T-helper 1 cell (primary cell): ENCODE measurements at regions not wholly inside any gene's neighbourhood (a gene's known extent, or its start where the extent isn't known, plus 50 kb on each side); places are given as distances from the start of the nearest gene placed in this dataset.
A peak's percentile ranks its signal among the peaks of the same experiment; 100 is the strongest.

ENCODE experiments used
- DNase-seq, 5 donors: peaks; one replicate each; pipeline ENCODE4 v3.0.0-alpha.2; 2012 to 2020

GRCh38 chr2:137826373-137827372, 137.6 kb upstream of the HNMT start:
- peak in 1 of 5 donors; percentile 5 for DNase-seq

GRCh38 chr2:137828624-137829023, 135.6 kb upstream of the HNMT start:
- DNase-seq: no peak

GRCh38 chr2:137829251-137829650, 135.0 kb upstream of the HNMT start:
- no peak for DNase-seq

- DNase-seq: no peak
These were observed 129.4 kb upstream of the HNMT start for GRCh38 chr2:137834760-137835379.

GRCh38 chr2:137836671-137837070, 127.6 kb upstream of the HNMT start:
- DNase-seq: no peak

- DNase-seq: no peak
These were observed 126.4 kb upstream of the HNMT start for GRCh38 chr2:137837830-137838229.

- DNase-seq: peak in 1 of 5 donors; percentile 1
These were observed 125.8 kb upstream of the HNMT start for GRCh38 chr2:137838255-137839092.

- DNase-seq: no peak
These were observed 121.8 kb upstream of the HNMT start for GRCh38 chr2:137842430-137842829.

- no peak for DNase-seq
These were observed 121.3 kb upstream of the HNMT start for GRCh38 chr2:137842952-137843351.

- DNase-seq: no peak
These were observed 118.9 kb upstream of the HNMT start for GRCh38 chr2:137845422-137845821.

GRCh38 chr2:137846993-137847392, 117.3 kb upstream of the HNMT start:
- DNase-seq: no peak

GRCh38 chr2:137847443-137847842, 116.8 kb upstream of the HNMT start:
- DNase-seq: no peak

GRCh38 chr2:137857881-137858280, 106.4 kb upstream of the HNMT start:
- no peak for DNase-seq

- no peak for DNase-seq
These were observed 101.6 kb upstream of the HNMT start for GRCh38 chr2:137862651-137863050.

GRCh38 chr2:137865954-137866540, 98.2 kb upstream of the HNMT start:
- peak in 4 of 5 donors; percentile 12 to 33 (median 21) for DNase-seq

- DNase-seq: no peak
These were observed 93.6 kb upstream of the HNMT start for GRCh38 chr2:137870682-137871081.

GRCh38 chr2:137872577-137872976, 91.7 kb upstream of the HNMT start:
- DNase-seq: no peak

- DNase-seq: no peak
These were observed 90.6 kb upstream of the HNMT start for GRCh38 chr2:137873536-137874244.

- no peak for DNase-seq
These were observed 85.2 kb upstream of the HNMT start for GRCh38 chr2:137879121-137879520.

GRCh38 chr2:137881711-137882110, 82.6 kb upstream of the HNMT start:
- DNase-seq: no peak

- DNase-seq: no peak
These were observed 78.0 kb upstream of the HNMT start for GRCh38 chr2:137886083-137886831.
